ENCODE measurements at regions not wholly inside any gene's neighbourhood (a gene's known extent, or its start where the extent isn't known, plus 50 kb on each side); places are given as distances from the start of the nearest gene placed in this dataset.

GRCh38 chr16:6692874-6693273 lies 639.8 kb upstream of the RBFOX1 start:
- no peak for TF ChIP-seq CTCF (IDR thresholded peaks at IDR 0.05; ENCODE audit: insufficient read depth, low read length, poor library complexity, severe bottlenecking)
- TF ChIP-seq EZH2phosphoT487 (conservative IDR thresholded peaks at IDR 0.05; ENCODE audit: low read length), result no peak

All from SU-DHL-6 (cell line).